Endodermal cell (in vitro differentiated cells): ENCODE measurements at regions not wholly inside any gene's neighbourhood (a gene's known extent, or its start where the extent isn't known, plus 50 kb on each side); places are given as distances from the start of the nearest gene placed in this dataset.

Source experiments
- DNase-seq: peaks from one replicate; pipeline ENCODE4 v3.0.0-alpha.2; 2017
- H3K27ac ChIP-seq: 2 replicates; pipeline ENCODE4 v1.5.1; 2013; ENCODE audit warnings: mild to moderate bottlenecking, low read depth, low read length, moderate library complexity
- H3K27me3 ChIP-seq: 2 replicates; pipeline ENCODE4 v1.6.1; 2013; ENCODE audit warnings: mild to moderate bottlenecking, low read length, moderate library complexity; ENCODE audit not compliant: insufficient read depth, control insufficient read depth, poor library complexity, severe bottlenecking
- H3K36me3 ChIP-seq: 2 replicates; pipeline ENCODE4 v1.7.0; 2013; ENCODE audit warnings: mild to moderate bottlenecking, low read length, moderate library complexity; ENCODE audit not compliant: control insufficient read depth, insufficient read depth
- H3K4me1 ChIP-seq: one replicate; pipeline ENCODE4 v1.7.0; 2013; ENCODE audit warnings: low read length; ENCODE audit not compliant: control insufficient read depth, insufficient read depth
- H3K4me3 ChIP-seq: 2 replicates; pipeline ENCODE4 v1.5.1; 2013; ENCODE audit warnings: mild to moderate bottlenecking, low read length, moderate library complexity
- H3K9ac ChIP-seq: 2 replicates; pipeline ENCODE4 v1.6.1; 2013; ENCODE audit warnings: mild to moderate bottlenecking, low read length, moderate library complexity; ENCODE audit not compliant: poor library complexity, severe bottlenecking; ENCODE audit errors: extremely low read depth
- H3K9me3 ChIP-seq: 2 replicates; pipeline ENCODE4 v1.6.1; 2013; ENCODE audit warnings: mild to moderate bottlenecking, low read length, moderate library complexity; ENCODE audit not compliant: control insufficient read depth
- H3K27ac Mint-ChIP-seq: 2 replicates; pipeline ENCODE4 v1.8.0; 2020; ENCODE audit warnings: mixed read lengths
- H3K27me3 Mint-ChIP-seq: 2 replicates; pipeline ENCODE4 v1.8.0; 2021; ENCODE audit warnings: mild to moderate bottlenecking, mixed read lengths; ENCODE audit not compliant: insufficient read depth
- H3K36me3 Mint-ChIP-seq: 2 replicates; pipeline ENCODE4 v1.8.0; 2020; ENCODE audit warnings: low read depth, mixed read lengths
- H3K4me1 Mint-ChIP-seq: 2 replicates; pipeline ENCODE4 v1.8.0; 2020; ENCODE audit warnings: mixed read lengths
- H3K4me3 Mint-ChIP-seq: 2 replicates; pipeline ENCODE4 v1.8.0; 2020; ENCODE audit warnings: mild to moderate bottlenecking, moderate library complexity, mixed read lengths
- H3K9me3 Mint-ChIP-seq: 2 replicates; pipeline ENCODE4 v1.8.0; 2020; ENCODE audit warnings: mild to moderate bottlenecking, mixed read lengths
- CTCF ChIP-seq: fragments of 200-600 bp; sonication (generic); conservative IDR thresholded peaks from 2 replicates; pipeline ENCODE4 v1.5.0; 2021; ENCODE audit warnings: antibody characterized with exemption, mild to moderate bottlenecking
- WGBS, 2 experiments: methylation state at CpG; one replicate each; pipeline versions ENCODE4 v1.1.5 to v1.1.7; 2013; ENCODE audit warnings: missing lambda C conversion rate in 2 of 2, mixed read lengths in 1 of 2; ENCODE audit not compliant: insufficient coverage in 1 of 2, insufficient read length in 1 of 2; 5-methylcytosine and 5-hydroxymethylcytosine counted together

- Mint-ChIP-seq H3K4me3 (no peak overlapping the region), H3K27ac (no peak overlapping the region), H3K27me3 (no peaks in the 10 kb centered on the region), H3K36me3 (peaks cover 6% of the 10 kb centered on the region), H3K4me1 (peaks cover 8% of the 10 kb centered on the region), H3K9me3 (peaks cover 28% of the 10 kb centered on the region)
- Histone ChIP-seq H3K4me1 (peaks cover 7% of the 10 kb centered on the region), H3K27ac (no peak overlapping the region), H3K4me3 (no peak overlapping the region), H3K27me3 (no peaks in the 10 kb centered on the region), H3K9ac (no peak overlapping the region), H3K9me3 (peaks cover 30% of the 10 kb centered on the region), H3K36me3 (no peaks in the 10 kb centered on the region)
- no peak for TF ChIP-seq CTCF
- WGBS, 2 experiments, result 94% methylated on average over 2 of the region's 2 CpGs; no CpG with 5 or more reads in 1 of the 2 experiments
- DNase-seq, result no peak
These were observed 824.9 kb downstream of the KCNJ2 start for GRCh38 chr17:70994194-70994593.

GRCh38 chr17:70995997-70996396 lies 826.7 kb downstream of the KCNJ2 start:
- Histone ChIP-seq H3K4me1 (no peaks in the 10 kb centered on the region), H3K27me3 (no peaks in the 10 kb centered on the region), H3K27ac (no peak overlapping the region), H3K9ac (no peak overlapping the region), H3K4me3 (no peak overlapping the region), H3K9me3 (peaks cover 30% of the 10 kb centered on the region), H3K36me3 (no peaks in the 10 kb centered on the region)
- no peak for TF ChIP-seq CTCF
- no peak overlapping the region for H3K4me3 Mint-ChIP-seq
- peaks cover 28% of the 10 kb centered on the region for H3K9me3 Mint-ChIP-seq
- no peaks in the 10 kb centered on the region for H3K4me1 Mint-ChIP-seq
- H3K27ac Mint-ChIP-seq, result no peak overlapping the region
- no peaks in the 10 kb centered on the region for H3K27me3 Mint-ChIP-seq
- peaks cover 6% of the 10 kb centered on the region for H3K36me3 Mint-ChIP-seq
- DNase-seq, result no peak

GRCh38 chr17:71003736-71004135 lies 834.4 kb downstream of the KCNJ2 start:
- no peak overlapping the region for H3K4me3 ChIP-seq
- no peaks in the 10 kb centered on the region for H3K4me1 ChIP-seq
- peaks cover 4% of the 10 kb centered on the region for H3K4me1 Mint-ChIP-seq
- H3K27ac Mint-ChIP-seq, result no peak overlapping the region
- no peak overlapping the region for H3K27ac ChIP-seq
- H3K27me3 ChIP-seq, result no peaks in the 10 kb centered on the region
- 84 to 86% methylated on average over 9 to 12 of the region's 12 CpGs for WGBS, 2 experiments
- no peaks in the 10 kb centered on the region for H3K27me3 Mint-ChIP-seq
- DNase-seq, result peak; percentile 71
- no peaks in the 10 kb centered on the region for H3K36me3 ChIP-seq
- no peak overlapping the region for H3K9ac ChIP-seq
- no peaks in the 10 kb centered on the region for H3K9me3 Mint-ChIP-seq
- H3K4me3 Mint-ChIP-seq, result no peak overlapping the region
- H3K36me3 Mint-ChIP-seq, result no peaks in the 10 kb centered on the region
- no peaks in the 10 kb centered on the region for H3K9me3 ChIP-seq
- no peak for TF ChIP-seq CTCF
